Gastrocnemius medialis (tissue), 4 donors: ENCODE measurements at regions not wholly inside any gene's neighbourhood (a gene's known extent, or its start where the extent isn't known, plus 50 kb on each side); places are given as distances from the start of the nearest gene placed in this dataset.

Experiments
- ATAC-seq, 2 donors: fragments of 150-250 bp; one replicate each; pipeline ENCODE4 v1.9.1; 2016
- DNase-seq, 2 donors: peaks; one replicate each; pipeline ENCODE4 v3.0.0-alpha.2; 2019
- H3K27ac ChIP-seq, 4 donors: fragments of 200-600 bp; sonication (generic); 1 replicate in 1 of 4; 2 replicates in 3 of 4; pipeline ENCODE4 v1.5.1; 2016 to 2018; ENCODE audit warnings: mild to moderate bottlenecking in 2 of 4, moderate library complexity in 1 of 4
- H3K27me3 ChIP-seq, 3 donors: fragments of 200-600 bp; sonication (generic) in 2 of 3; 1 replicate in 1 of 3; 2 replicates in 2 of 3; pipeline versions ENCODE4 v1.5.1 to v1.6.0; 2016 to 2019; ENCODE audit warnings: mild to moderate bottlenecking in 1 of 3, moderate library complexity in 1 of 3
- H3K36me3 ChIP-seq, 2 donors: fragments of 200-600 bp; sonication (generic) in 1 of 2; one replicate each; pipeline ENCODE4 v1.5.1; 2017 to 2018
- H3K4me1 ChIP-seq, 2 donors: fragments of 200-600 bp; sonication (generic) in 1 of 2; one replicate each; pipeline ENCODE4 v1.5.1; 2016 to 2017; ENCODE audit warnings: mild to moderate bottlenecking in 2 of 2
- H3K4me3 ChIP-seq, 4 donors: fragments of 200-600 bp; sonication (generic) in 3 of 4; 1 replicate in 1 of 4; 2 replicates in 3 of 4; pipeline ENCODE4 v1.5.1; 2016 to 2019; ENCODE audit warnings: mild to moderate bottlenecking in 2 of 4
- H3K9me3 ChIP-seq, 3 donors: fragments of 200-600 bp; sonication (generic) in 2 of 3; 1 replicate in 1 of 3; 2 replicates in 2 of 3; pipeline ENCODE4 v1.5.1; 2016 to 2019
- CTCF ChIP-seq, 5 experiments: fragments of 450-650 bp in 3 of 5; fragments of 200-600 bp in 2 of 5; sonication (generic) in 2 of 5; IDR thresholded peaks in 4 of 5; conservative IDR thresholded peaks in 1 of 5; 1 replicate in 4 of 5; 2 replicates in 1 of 5; pipeline ENCODE4 v1.5.1; 2016 to 2019; ENCODE audit warnings: antibody characterized with exemption in 5 of 5, mild to moderate bottlenecking in 3 of 5, moderate library complexity in 3 of 5
- POLR2A ChIP-seq, 2 donors: fragments of 450-650 bp; IDR thresholded peaks; one replicate each; pipeline ENCODE4 v1.6.1; 2017; ENCODE audit warnings: antibody characterized with exemption in 2 of 2, mild to moderate bottlenecking in 2 of 2, moderate library complexity in 2 of 2
- in situ Hi-C, 4 donors: fragments of 200-750 bp; cut with MboI; loops; one replicate each; pipeline versions ENCODE4 v1.15.0 to v1.8.0; 2017; ENCODE audit warnings: low sequenced_read_pairs in 4 of 4
- intact Hi-C: fragments of 100-400 bp; cut with DNase I; formaldehyde crosslinking; loops from one replicate; pipeline ENCODE4 v1.15.1; 2023; ENCODE audit warnings: low total_unique reads

- Histone ChIP-seq H3K4me1 (no peaks in the 10 kb centered on the region), H3K9me3 (no peaks in the 10 kb centered on the region), H3K27me3 (peaks cover 0 to 5% (median 0%) of the 10 kb centered on the region in 3 donors), H3K36me3 (no peaks in the 10 kb centered on the region), H3K27ac (no peak overlapping the region), H3K4me3 (no peak overlapping the region)
- intact Hi-C loops = no loop called here
- in situ Hi-C loops = no loop called here
- ATAC-seq = no peak
- DNase-seq = no peak
- TF ChIP-seq POLR2A (IDR thresholded peaks at IDR 0.05) (no peak), CTCF (IDR thresholded peaks at IDR 0.05 in 4 of 5, conservative IDR thresholded peaks at IDR 0.05 in 1 of 5) (no peak)
Observed at GRCh38 chr10:131831561-131831960, 69.2 kb upstream of the PPP2R2D start.

DNA sequence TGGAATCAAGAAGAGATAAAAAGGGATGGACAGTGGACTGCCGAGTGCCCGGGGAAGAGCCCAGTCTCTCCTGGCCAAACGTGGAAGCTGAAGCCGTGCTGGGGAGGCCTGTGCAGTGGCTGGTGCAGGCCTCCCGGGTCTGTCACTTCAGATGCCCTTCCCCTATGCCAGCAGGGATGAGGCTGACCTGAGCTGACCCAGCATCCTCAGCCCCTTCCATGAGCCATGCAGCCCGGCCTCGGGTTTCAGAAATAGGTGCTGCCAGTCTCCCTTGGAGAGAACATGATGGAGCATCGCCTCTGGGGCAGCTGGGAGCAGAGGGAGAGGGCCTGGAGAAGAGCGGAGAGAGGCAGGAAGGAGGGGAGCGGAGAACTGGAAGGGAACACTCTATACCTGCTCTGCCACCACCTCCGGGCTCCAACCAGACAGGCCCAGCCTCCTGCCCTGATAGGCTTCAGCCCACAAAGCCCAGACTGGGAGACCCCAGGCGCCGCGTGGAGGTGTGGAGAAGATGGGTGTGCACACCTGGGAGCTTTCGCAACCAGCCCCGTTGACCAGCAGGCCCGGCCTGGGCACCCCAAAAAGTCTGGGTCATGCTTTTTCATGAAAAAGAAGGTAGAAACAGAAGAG lies 68.6 kb upstream of the PPP2R2D start:
- intact Hi-C loops (no loop called here), in situ Hi-C loops (no loop called here)
- Histone ChIP-seq H3K4me1 (no peaks in the 10 kb centered on the region), H3K27me3 (peaks cover 0 to 5% (median 0%) of the 10 kb centered on the region in 3 donors), H3K9me3 (no peaks in the 10 kb centered on the region), H3K27ac (no peak overlapping the region), H3K36me3 (no peaks in the 10 kb centered on the region), H3K4me3 (no peak overlapping the region)
- DNase-seq (no peak), ATAC-seq (no peak)
- TF ChIP-seq CTCF (IDR thresholded peaks at IDR 0.05 in 4 of 5, conservative IDR thresholded peaks at IDR 0.05 in 1 of 5) (no peak), POLR2A (IDR thresholded peaks at IDR 0.05) (no peak)

DNA sequence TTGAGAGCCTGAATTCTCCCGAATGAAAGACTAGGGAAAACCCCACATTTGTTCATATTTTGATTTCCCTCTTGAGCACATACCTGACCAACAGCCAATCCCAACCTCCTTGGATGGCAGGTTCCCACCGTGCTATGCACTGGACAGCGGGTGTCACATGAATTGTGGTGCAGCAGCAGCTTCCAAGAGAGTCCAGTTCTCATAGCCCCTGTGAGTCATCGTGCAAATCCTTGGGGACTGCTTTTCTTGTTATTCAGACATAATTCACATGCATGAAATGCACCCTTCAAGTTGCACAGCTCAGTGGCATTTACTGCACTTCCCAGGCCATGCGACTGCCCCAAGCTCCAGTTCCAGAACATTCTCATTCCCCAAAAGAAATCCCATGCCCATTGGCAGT lies 67.8 kb upstream of the PPP2R2D start:
- Histone ChIP-seq H3K9me3 (no peaks in the 10 kb centered on the region), H3K27me3 (peaks cover 0 to 3% (median 0%) of the 10 kb centered on the region in 3 donors), H3K36me3 (no peaks in the 10 kb centered on the region), H3K4me3 (no peak overlapping the region), H3K27ac (no peak overlapping the region), H3K4me1 (no peaks in the 10 kb centered on the region)
- DNase-seq (no peak), ATAC-seq (no peak)
- TF ChIP-seq POLR2A (IDR thresholded peaks at IDR 0.05) (no peak), CTCF (IDR thresholded peaks at IDR 0.05 in 4 of 5, conservative IDR thresholded peaks at IDR 0.05 in 1 of 5) (no peak)
- in situ Hi-C loops = no loop called here
- intact Hi-C loops = no loop called here

GRCh38 chr10:131833446-131834080 lies 67.2 kb upstream of the PPP2R2D start:
- in situ Hi-C loops (no loop called here), intact Hi-C loops (no loop called here)
- Histone ChIP-seq H3K27me3 (no peaks in the 10 kb centered on the region), H3K36me3 (no peaks in the 10 kb centered on the region), H3K9me3 (no peaks in the 10 kb centered on the region), H3K4me3 (no peak overlapping the region), H3K4me1 (no peaks in the 10 kb centered on the region), H3K27ac (no peak overlapping the region)
- no peak for ATAC-seq
- no peak for DNase-seq
- no peak for TF ChIP-seq POLR2A (IDR thresholded peaks at IDR 0.05)
- no peak for TF ChIP-seq CTCF (IDR thresholded peaks at IDR 0.05 in 4 of 5, conservative IDR thresholded peaks at IDR 0.05 in 1 of 5)
